Body of pancreas (tissue), 4 donors: ENCODE measurements at regions not wholly inside any gene's neighbourhood (a gene's known extent, or its start where the extent isn't known, plus 50 kb on each side); places are given as distances from the start of the nearest gene placed in this dataset.
A peak's percentile ranks its signal among the peaks of the same experiment; 100 is the strongest.

ENCODE experiments used
- ATAC-seq: fragments of 150-250 bp; one replicate; pipeline ENCODE4 v1.9.1; 2016
- DNase-seq, 4 donors: peaks; one replicate each; pipeline ENCODE4 v3.0.0-alpha.2; 2019
- H3K27ac ChIP-seq, 4 donors: fragments of 200-600 bp; sonication (generic); 1 replicate in 3 of 4; 2 replicates in 1 of 4; pipeline versions ENCODE4 v1.5.1 to v1.6.1; 2016 to 2019; ENCODE audit warnings: mild to moderate bottlenecking in 1 of 4, mixed read lengths in 1 of 4, moderate library complexity in 1 of 4
- H3K27me3 ChIP-seq, 2 donors: fragments of 200-600 bp; sonication (generic); one replicate each; pipeline ENCODE4 v1.6.0; 2016; ENCODE audit warnings: mild to moderate bottlenecking in 1 of 2
- H3K36me3 ChIP-seq, 2 donors: fragments of 200-600 bp; sonication (generic); replicated peaks in 1 of 2; 2 replicates each; pipeline ENCODE4 v1.5.1; 2016; ENCODE audit warnings: low read depth in 2 of 2; ENCODE audit not compliant: insufficient read depth in 1 of 2
- H3K4me1 ChIP-seq: fragments of 200-600 bp; sonication (generic); one replicate; pipeline ENCODE4 v1.6.0; 2016
- H3K4me3 ChIP-seq, 2 donors: fragments of 200-600 bp; sonication (generic); 1 replicate in 1 of 2; 2 replicates in 1 of 2; pipeline ENCODE4 v1.5.1; 2016 to 2019
- H3K9me3 ChIP-seq, 3 donors: fragments of 200-600 bp; sonication (generic); 1 replicate in 2 of 3; 2 replicates in 1 of 3; pipeline ENCODE4 v1.5.1; 2016
- POLR2A ChIP-seq, 3 donors: fragments of 450-650 bp; IDR thresholded peaks; one replicate each; pipeline ENCODE4 v1.6.1; 2016; ENCODE audit warnings: antibody characterized with exemption in 3 of 3, mild to moderate bottlenecking in 2 of 3
- WGBS, 2 donors: methylation state at CpG; one replicate each; pipeline ENCODE4 v1.1.5; 2017; 5-methylcytosine and 5-hydroxymethylcytosine counted together
- intact Hi-C: fragments of 100-400 bp; cut with DNase I; formaldehyde crosslinking; loops from one replicate; pipeline ENCODE4 v1.15.1; 2023
- TF ChIP-seq, protein P1 (sequence below), 7 experiments: fragments of 450-650 bp in 4 of 7; fragments of 200-600 bp in 3 of 7; sonication (generic) in 3 of 7; IDR thresholded peaks; one replicate each; pipeline ENCODE4 v1.5.1; 2016 to 2019; ENCODE audit warnings: antibody characterized with exemption in 7 of 7

DNA sequence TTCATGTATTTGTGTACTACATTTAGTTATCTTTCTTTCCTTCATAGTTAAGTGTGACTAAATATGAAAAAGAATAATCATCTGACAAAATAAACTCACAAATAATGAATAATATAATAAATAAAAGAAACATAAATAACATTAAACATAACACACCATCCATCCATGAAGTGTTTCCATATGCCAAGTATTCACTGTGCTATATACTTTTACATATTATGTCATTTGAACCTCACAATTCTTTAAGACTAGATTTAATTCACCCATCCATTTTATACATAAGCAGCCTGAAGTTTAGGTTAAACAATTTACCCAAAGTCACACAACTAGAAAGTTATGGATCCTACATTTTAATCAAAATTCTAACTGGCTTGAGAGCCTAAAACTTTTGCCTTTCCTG, 549.4 kb upstream of the HS3ST5 start:
- DNase-seq (no peak), ATAC-seq (no peak)
- intact Hi-C loops = no loop called here
- no peak overlapping the region for H3K27ac ChIP-seq
- H3K4me3 ChIP-seq = no peak overlapping the region
- H3K27me3 ChIP-seq = no peaks in the 10 kb centered on the region
- H3K4me1 ChIP-seq = peaks cover 10% of the 10 kb centered on the region
- H3K36me3 ChIP-seq = no peaks in the 10 kb centered on the region
- TF ChIP-seq POLR2A (IDR thresholded peaks at IDR 0.05) = no peak
- TF ChIP-seq, protein P1, sequence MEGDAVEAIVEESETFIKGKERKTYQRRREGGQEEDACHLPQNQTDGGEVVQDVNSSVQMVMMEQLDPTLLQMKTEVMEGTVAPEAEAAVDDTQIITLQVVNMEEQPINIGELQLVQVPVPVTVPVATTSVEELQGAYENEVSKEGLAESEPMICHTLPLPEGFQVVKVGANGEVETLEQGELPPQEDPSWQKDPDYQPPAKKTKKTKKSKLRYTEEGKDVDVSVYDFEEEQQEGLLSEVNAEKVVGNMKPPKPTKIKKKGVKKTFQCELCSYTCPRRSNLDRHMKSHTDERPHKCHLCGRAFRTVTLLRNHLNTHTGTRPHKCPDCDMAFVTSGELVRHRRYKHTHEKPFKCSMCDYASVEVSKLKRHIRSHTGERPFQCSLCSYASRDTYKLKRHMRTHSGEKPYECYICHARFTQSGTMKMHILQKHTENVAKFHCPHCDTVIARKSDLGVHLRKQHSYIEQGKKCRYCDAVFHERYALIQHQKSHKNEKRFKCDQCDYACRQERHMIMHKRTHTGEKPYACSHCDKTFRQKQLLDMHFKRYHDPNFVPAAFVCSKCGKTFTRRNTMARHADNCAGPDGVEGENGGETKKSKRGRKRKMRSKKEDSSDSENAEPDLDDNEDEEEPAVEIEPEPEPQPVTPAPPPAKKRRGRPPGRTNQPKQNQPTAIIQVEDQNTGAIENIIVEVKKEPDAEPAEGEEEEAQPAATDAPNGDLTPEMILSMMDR (IDR thresholded peaks at IDR 0.05) = no peak
- H3K9me3 ChIP-seq = no peaks in the 10 kb centered on the region

DNA sequence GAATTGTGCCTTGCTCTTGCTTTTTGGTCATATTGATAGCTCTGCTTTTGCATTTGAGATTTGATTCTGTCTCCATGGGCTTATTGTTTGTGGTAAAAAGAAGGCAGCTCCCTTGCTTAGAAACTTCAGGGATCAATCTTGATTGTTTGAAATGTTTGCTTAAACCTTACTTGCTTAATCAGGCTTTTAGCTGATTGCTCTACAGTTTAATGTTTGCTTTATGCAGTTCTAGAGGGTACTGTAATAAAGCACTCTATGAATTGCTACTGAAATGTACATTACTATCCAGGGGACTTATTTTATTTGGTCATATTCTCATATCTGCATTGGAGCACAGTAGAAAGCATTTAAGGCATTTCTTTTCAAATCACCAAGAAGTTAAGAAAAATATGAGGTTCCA, 545.4 kb upstream of the HS3ST5 start:
- ATAC-seq (no peak), DNase-seq (no peak)
- intact Hi-C loops = no loop called here

DNA sequence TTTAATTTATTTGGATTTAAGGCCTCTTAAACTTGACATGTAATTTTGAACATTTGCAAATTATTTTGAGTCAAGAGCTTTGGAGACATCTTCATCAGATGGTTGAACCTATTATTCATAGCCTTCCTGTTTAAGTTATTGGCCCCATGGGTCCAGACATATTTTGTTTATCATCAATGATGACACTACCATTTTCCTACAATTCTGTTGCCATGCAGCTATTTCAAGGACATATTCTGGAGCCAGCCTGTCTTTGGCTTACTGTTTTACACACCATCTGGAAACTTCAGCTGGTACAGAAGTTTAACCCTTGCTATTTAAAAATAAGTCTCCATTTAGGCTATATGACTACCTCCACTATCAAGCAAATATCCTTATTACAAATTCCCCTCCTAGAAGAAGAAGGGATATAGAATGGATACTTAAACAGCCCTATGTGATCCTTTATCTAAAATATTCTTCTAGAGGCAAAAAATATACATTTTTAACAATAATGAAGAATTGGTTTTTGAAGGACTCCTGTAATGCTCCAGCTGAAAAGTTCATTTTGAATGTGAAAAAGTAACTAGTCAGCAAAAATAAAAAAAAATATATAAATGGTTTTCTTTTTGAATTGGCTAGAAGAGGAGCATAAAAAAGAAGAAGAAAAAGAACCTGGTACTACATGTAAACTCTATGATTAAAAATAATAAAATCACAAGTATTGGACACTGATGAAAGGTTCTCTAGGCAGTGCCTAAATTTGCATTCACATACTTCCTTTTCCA, 544.0 kb upstream of the HS3ST5 start:
- H3K27me3 ChIP-seq = no peaks in the 10 kb centered on the region
- no peak for TF ChIP-seq POLR2A (IDR thresholded peaks at IDR 0.05)
- TF ChIP-seq, protein P1 (IDR thresholded peaks at IDR 0.05) = no peak
- H3K9me3 ChIP-seq = no peaks in the 10 kb centered on the region
- peaks cover 10% of the 10 kb centered on the region for H3K4me1 ChIP-seq
- intact Hi-C loops = no loop called here
- no peak overlapping the region for H3K4me3 ChIP-seq
- no peak overlapping the region for H3K27ac ChIP-seq
- no peaks in the 10 kb centered on the region for H3K36me3 ChIP-seq
- no peak for DNase-seq
- ATAC-seq = no peak

More for the DNA sequence above, 545.4 kb upstream of the HS3ST5 start:
- peaks cover 10% of the 10 kb centered on the region for H3K4me1 ChIP-seq
- no peaks in the 10 kb centered on the region for H3K36me3 ChIP-seq
- TF ChIP-seq, protein P1 (IDR thresholded peaks at IDR 0.05) = no peak
- no peaks in the 10 kb centered on the region for H3K9me3 ChIP-seq
- H3K4me3 ChIP-seq = no peak overlapping the region
- no peak overlapping the region for H3K27ac ChIP-seq
- H3K27me3 ChIP-seq = no peaks in the 10 kb centered on the region

DNA sequence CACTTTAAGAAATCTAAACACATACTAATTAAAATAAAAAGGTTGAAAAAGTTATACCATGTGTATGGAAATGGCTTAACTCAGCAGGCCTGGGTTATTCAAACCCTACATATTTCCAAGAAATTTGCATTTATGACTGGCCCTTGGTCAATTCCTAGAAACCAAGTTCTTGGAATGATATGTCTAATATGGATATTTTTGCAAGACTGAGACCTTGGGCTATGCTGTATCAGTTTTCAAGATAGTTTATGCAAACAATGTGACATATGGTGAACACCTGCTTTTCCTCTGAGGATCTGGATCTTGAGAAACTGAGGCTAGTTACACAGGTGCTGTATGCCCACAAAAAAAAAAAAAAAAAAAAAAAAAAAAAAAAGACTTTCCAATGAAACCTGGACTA, 536.9 kb upstream of the HS3ST5 start:
- intact Hi-C loops = no loop called here
- peak; percentile 71 for ATAC-seq
- Histone ChIP-seq H3K4me1 (no peaks in the 10 kb centered on the region), H3K9me3 (no peaks in the 10 kb centered on the region), H3K27me3 (no peaks in the 10 kb centered on the region), H3K4me3 (no peak overlapping the region), H3K36me3 (no peaks in the 10 kb centered on the region), H3K27ac (no peak overlapping the region)
- DNase-seq = peak in 1 of 4 donors; percentile 34
- no peak for TF ChIP-seq POLR2A (IDR thresholded peaks at IDR 0.05)
- TF ChIP-seq, protein P1 (IDR thresholded peaks at IDR 0.05) = no peak

DNA sequence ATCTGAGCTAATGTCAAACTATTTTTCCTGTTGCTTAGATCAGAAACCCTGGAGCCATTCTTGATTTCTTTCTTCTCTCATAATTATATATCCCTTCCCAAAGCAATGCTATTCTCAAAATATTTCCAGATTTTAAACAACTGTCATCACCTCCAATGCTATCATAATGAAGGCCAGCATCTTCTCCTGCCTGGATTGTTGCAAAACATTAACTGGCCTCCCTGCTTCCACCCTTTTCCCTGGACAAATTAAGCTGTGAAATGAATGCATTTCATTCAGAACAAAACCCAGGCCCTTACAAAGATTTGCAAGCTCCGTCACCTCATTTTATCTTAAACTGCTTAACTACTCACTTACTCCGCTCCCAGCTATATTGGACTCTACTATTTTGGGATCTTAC, 535.3 kb upstream of the HS3ST5 start:
- TF ChIP-seq, protein P1 (IDR thresholded peaks at IDR 0.05) = no peak
- no peak for TF ChIP-seq POLR2A (IDR thresholded peaks at IDR 0.05)
- H3K9me3 ChIP-seq = no peaks in the 10 kb centered on the region
- H3K36me3 ChIP-seq = no peaks in the 10 kb centered on the region
- 97 to 98% methylated on average over 2 of the region's 2 CpGs for WGBS, 2 donors
- ATAC-seq (no peak), DNase-seq (no peak)
- no peak overlapping the region for H3K27ac ChIP-seq
- no peaks in the 10 kb centered on the region for H3K4me1 ChIP-seq
- H3K4me3 ChIP-seq = no peak overlapping the region
- no peaks in the 10 kb centered on the region for H3K27me3 ChIP-seq
- intact Hi-C loops = no loop called here
